H1 (cell line): ENCODE measurements at regions not wholly inside any gene's neighbourhood (a gene's known extent, or its start where the extent isn't known, plus 50 kb on each side); places are given as distances from the start of the nearest gene placed in this dataset.

Experiments
- CTCF ChIA-PET: fragments of 300-600 bp; sonication (Branson Sonifier 250); formaldehyde crosslinking; loops from one replicate; lab custom pipeline; 2021; ENCODE audit not compliant: partially characterized antibody; lab: Charles Lee
- POLR2A ChIA-PET: fragments of 300-600 bp; sonication (Branson Sonifier 250); formaldehyde crosslinking; loops from one replicate; lab custom pipeline; 2021; ENCODE audit warnings: inconsistent platforms; ENCODE audit not compliant: partially characterized antibody; lab: Charles Lee
- DNase-seq, 2 experiments: peaks; one replicate each; pipeline versions ENCODE4 v3.0.0 to v3.0.0-alpha.2; 2010 to 2022; ENCODE audit warnings: low spot score in 2 of 2, low read depth in 1 of 2, mixed read lengths in 1 of 2
- FAIRE-seq: peaks from 2 replicates; lab custom pipeline; 2011; peaks lifted over from hg19 to GRCh38; lab: Jason Lieb, UNC
- H2AFZ ChIP-seq: 2 replicates; pipeline ENCODE4 v1.8.1; 2012; ENCODE audit warnings: low read length, inconsistent platforms
- H2AK5ac ChIP-seq: 2 replicates; pipeline ENCODE4 v1.6.1; 2013; ENCODE audit warnings: low read depth, low read length
- H2BK120ac ChIP-seq: replicated peaks from 2 replicates; pipeline ENCODE3; 2013; ENCODE audit warnings: low read depth, low read length, inconsistent platforms
- H2BK12ac ChIP-seq: 2 replicates; pipeline ENCODE4 v1.6.1; 2013; ENCODE audit warnings: low read depth, low read length
- H2BK15ac ChIP-seq: 2 replicates; pipeline ENCODE4 v1.6.1; 2013; ENCODE audit warnings: low read length
- H2BK20ac ChIP-seq: 2 replicates; pipeline ENCODE4 v1.6.1; 2013; ENCODE audit warnings: low read length
- H2BK5ac ChIP-seq: 2 replicates; pipeline ENCODE4 v1.6.1; 2013; ENCODE audit warnings: low read depth, low read length
- H3K14ac ChIP-seq: 2 replicates; pipeline ENCODE4 v1.6.1; 2013; ENCODE audit warnings: inconsistent platforms; ENCODE audit not compliant: insufficient read length
- H3K18ac ChIP-seq: 2 replicates; pipeline ENCODE4 v1.6.1; 2013; ENCODE audit warnings: low read length; ENCODE audit errors: extremely low read depth
- H3K23ac ChIP-seq: 2 replicates; pipeline ENCODE4 v1.6.1; 2013; ENCODE audit warnings: inconsistent platforms; ENCODE audit not compliant: insufficient read length
- H3K23me2 ChIP-seq: 2 replicates; pipeline ENCODE4 v1.6.1; 2013; ENCODE audit warnings: low read depth, low read length
- H3K27ac ChIP-seq: 2 replicates; pipeline ENCODE4 v1.6.1; 2011; ENCODE audit warnings: low read depth, low read length, inconsistent platforms
- H3K27me3 ChIP-seq, 4 experiments: replicated peaks in 1 of 4; 1 replicate in 1 of 4; 2 replicates in 3 of 4; pipeline versions ENCODE4 v1.6.1 to v1.8.1; 2011 to 2013; ENCODE audit warnings: low read length in 3 of 4, mild to moderate bottlenecking in 3 of 4, inconsistent platforms in 2 of 4, mixed read lengths in 2 of 4, moderate library complexity in 1 of 4; ENCODE audit not compliant: control insufficient read depth in 3 of 4, insufficient read depth in 3 of 4; ENCODE audit errors: extremely low read depth in 1 of 4
- H3K36me3 ChIP-seq, 4 experiments: 2 replicates each; pipeline versions ENCODE4 v1.6.1 to v1.8.1; 2011 to 2013; ENCODE audit warnings: mild to moderate bottlenecking in 4 of 4, low read length in 3 of 4, moderate library complexity in 2 of 4, control low read depth in 1 of 4, inconsistent platforms in 1 of 4; ENCODE audit not compliant: insufficient read depth in 4 of 4, control insufficient read depth in 2 of 4
- H3K4ac ChIP-seq: replicated peaks from 2 replicates; pipeline ENCODE3; 2013; ENCODE audit warnings: low read length, low read depth, mixed read lengths, inconsistent platforms; ENCODE audit not compliant: insufficient read length
- H3K4me1 ChIP-seq, 4 experiments: replicated peaks in 1 of 4; 1 replicate in 1 of 4; 2 replicates in 3 of 4; pipeline versions ENCODE4 v1.6.1 to v1.8.1; 2011 to 2013; ENCODE audit warnings: low read length in 3 of 4, inconsistent platforms in 2 of 4, mixed read lengths in 1 of 4; ENCODE audit not compliant: insufficient read depth in 4 of 4, control insufficient read depth in 3 of 4
- H3K4me2 ChIP-seq, 2 experiments: 2 replicates each; pipeline versions ENCODE4 v1.6.1 to v1.8.1; 2011 to 2013; ENCODE audit warnings: low read depth in 2 of 2, low read length in 2 of 2, control low read depth in 1 of 2, inconsistent platforms in 1 of 2, mild to moderate bottlenecking in 1 of 2; ENCODE audit not compliant: insufficient read depth in 1 of 2
- H3K4me3 ChIP-seq, 4 experiments: fragments of 200-600, 300-600 bp in 1 of 4; sonication (generic), shearing (Covaris generic), sonication (Bioruptor Twin) in 1 of 4; 2 replicates each; pipeline versions ENCODE4 v1.5.1 to v1.8.1; 2011 to 2016; ENCODE audit warnings: low read length in 4 of 4, low read depth in 3 of 4, control low read depth in 2 of 4, inconsistent platforms in 2 of 4, mild to moderate bottlenecking in 2 of 4, mixed read lengths in 1 of 4, moderate library complexity in 1 of 4; ENCODE audit not compliant: insufficient read depth in 2 of 4; ENCODE audit errors: extremely low read depth in 1 of 4
- H3K56ac ChIP-seq: replicated peaks from 2 replicates; pipeline ENCODE3; 2013; ENCODE audit warnings: low read depth, mild to moderate bottlenecking, mixed read lengths, low read length, inconsistent platforms; ENCODE audit not compliant: insufficient read length
- H3K79me1 ChIP-seq: 2 replicates; pipeline ENCODE4 v1.6.1; 2013; ENCODE audit warnings: low read depth, low read length, control low read depth
- H3K79me2 ChIP-seq, 2 experiments: 2 replicates each; pipeline versions ENCODE4 v1.6.1 to v1.8.1; 2012 to 2013; ENCODE audit warnings: low read length in 2 of 2, mild to moderate bottlenecking in 2 of 2, inconsistent platforms in 1 of 2; ENCODE audit not compliant: insufficient read depth in 2 of 2, control insufficient read depth in 1 of 2
- H3K9ac ChIP-seq, 4 experiments: replicated peaks in 1 of 4; 1 replicate in 1 of 4; 2 replicates in 3 of 4; pipeline versions ENCODE4 v1.6.1 to v1.8.1; 2011 to 2013; ENCODE audit warnings: low read depth in 3 of 4, low read length in 3 of 4, control low read depth in 2 of 4, mild to moderate bottlenecking in 2 of 4, moderate library complexity in 2 of 4, inconsistent platforms in 1 of 4; ENCODE audit errors: extremely low read depth in 1 of 4
- H3K9me3 ChIP-seq, 2 experiments: 2 replicates each; pipeline versions ENCODE4 v1.6.1 to v1.8.1; 2012 to 2013; ENCODE audit warnings: mild to moderate bottlenecking in 2 of 2, moderate library complexity in 2 of 2, control low read depth in 1 of 2, inconsistent platforms in 1 of 2, low read depth in 1 of 2, low read length in 1 of 2, mixed read lengths in 1 of 2; ENCODE audit not compliant: insufficient read depth in 2 of 2
- H4K20me1 ChIP-seq, 2 experiments: replicated peaks in 1 of 2; 2 replicates each; pipeline versions ENCODE3 to v1.8.1; 2011 to 2013; ENCODE audit warnings: inconsistent platforms in 2 of 2, low read length in 2 of 2, mild to moderate bottlenecking in 1 of 2; ENCODE audit not compliant: insufficient read depth in 2 of 2, control insufficient read depth in 1 of 2
- H4K5ac ChIP-seq: 2 replicates; pipeline ENCODE4 v1.6.1; 2013; ENCODE audit warnings: low read length, low read depth, mixed read lengths, inconsistent platforms; ENCODE audit not compliant: insufficient read length
- H4K8ac ChIP-seq: 2 replicates; pipeline ENCODE4 v1.8.0; 2013; ENCODE audit warnings: mild to moderate bottlenecking, moderate library complexity, low read length, inconsistent platforms; ENCODE audit not compliant: insufficient read depth; ENCODE audit errors: extremely low read depth
- H4K91ac ChIP-seq: replicated peaks from 2 replicates; pipeline ENCODE3; 2013; ENCODE audit warnings: low read length, mixed read lengths, inconsistent platforms; ENCODE audit not compliant: insufficient read length
- CTBP2 ChIP-seq: IDR thresholded peaks from 2 replicates; pipeline ENCODE4 v1.7.0; 2011; ENCODE audit warnings: borderline replicate concordance, mild to moderate bottlenecking, moderate library complexity, mixed read lengths, low read length; ENCODE audit not compliant: insufficient read depth, insufficient read length
- JUN ChIP-seq: IDR thresholded peaks from 2 replicates; pipeline ENCODE4 v1.6.1; 2011; ENCODE audit warnings: low read depth, mild to moderate bottlenecking, improper control_type of control experiment, low read length
- JUND ChIP-seq: IDR thresholded peaks from 2 replicates; pipeline ENCODE4 v1.6.1; 2011; ENCODE audit warnings: mild to moderate bottlenecking, improper control_type of control experiment, low read length
- RFX5 ChIP-seq: IDR thresholded peaks from 2 replicates; pipeline ENCODE4 v1.6.1; 2011; ENCODE audit warnings: low read depth, low read length, improper control_type of control experiment, borderline replicate concordance
- SIN3A ChIP-seq, 2 experiments: IDR thresholded peaks in 1 of 2; conservative IDR thresholded peaks in 1 of 2; 2 replicates each; pipeline ENCODE4 v1.6.1; 2011 to 2012; ENCODE audit warnings: low read length in 2 of 2, improper control_type of control experiment in 1 of 2, low read depth in 1 of 2, mild to moderate bottlenecking in 1 of 2
- SIRT6 ChIP-seq: IDR thresholded peaks from one replicate; pipeline ENCODE4 v1.7.1; 2012; ENCODE audit warnings: low read length, inconsistent platforms
- WGBS, 2 experiments: shearing (Covaris generic) in 1 of 2; methylation state at CpG; one replicate each; pipeline versions ENCODE4 v1.1.6 to v1.1.7; 2013 to 2015; ENCODE audit warnings: low lambda C conversion rate in 2 of 2, mixed read lengths in 2 of 2, inconsistent platforms in 1 of 2, low coverage in 1 of 2, missing lambda C conversion rate in 1 of 2; ENCODE audit not compliant: insufficient replicate concordance in 2 of 2, insufficient coverage in 1 of 2, insufficient read length in 1 of 2; ENCODE audit errors: extremely low coverage in 1 of 2, missing lambda C conversion rate in 1 of 2; 5-methylcytosine and 5-hydroxymethylcytosine counted together
- TF ChIP-seq, protein P1 (sequence below), 3 experiments: IDR thresholded peaks; 1 replicate in 2 of 3; 2 replicates in 1 of 3; pipeline versions ENCODE4 v1.5.1 to v1.6.1; 2011; ENCODE audit warnings: low read length in 3 of 3, mild to moderate bottlenecking in 3 of 3, inconsistent platforms in 2 of 3, low read depth in 1 of 3, moderate library complexity in 1 of 3; ENCODE audit not compliant: insufficient read depth in 1 of 3; ENCODE audit errors: control extremely low read depth in 1 of 3
- TF ChIP-seq, protein P2 (sequence below): IDR thresholded peaks from 2 replicates; pipeline ENCODE4 v1.6.1; 2011; ENCODE audit warnings: low read length, improper control_type of control experiment

DNA sequence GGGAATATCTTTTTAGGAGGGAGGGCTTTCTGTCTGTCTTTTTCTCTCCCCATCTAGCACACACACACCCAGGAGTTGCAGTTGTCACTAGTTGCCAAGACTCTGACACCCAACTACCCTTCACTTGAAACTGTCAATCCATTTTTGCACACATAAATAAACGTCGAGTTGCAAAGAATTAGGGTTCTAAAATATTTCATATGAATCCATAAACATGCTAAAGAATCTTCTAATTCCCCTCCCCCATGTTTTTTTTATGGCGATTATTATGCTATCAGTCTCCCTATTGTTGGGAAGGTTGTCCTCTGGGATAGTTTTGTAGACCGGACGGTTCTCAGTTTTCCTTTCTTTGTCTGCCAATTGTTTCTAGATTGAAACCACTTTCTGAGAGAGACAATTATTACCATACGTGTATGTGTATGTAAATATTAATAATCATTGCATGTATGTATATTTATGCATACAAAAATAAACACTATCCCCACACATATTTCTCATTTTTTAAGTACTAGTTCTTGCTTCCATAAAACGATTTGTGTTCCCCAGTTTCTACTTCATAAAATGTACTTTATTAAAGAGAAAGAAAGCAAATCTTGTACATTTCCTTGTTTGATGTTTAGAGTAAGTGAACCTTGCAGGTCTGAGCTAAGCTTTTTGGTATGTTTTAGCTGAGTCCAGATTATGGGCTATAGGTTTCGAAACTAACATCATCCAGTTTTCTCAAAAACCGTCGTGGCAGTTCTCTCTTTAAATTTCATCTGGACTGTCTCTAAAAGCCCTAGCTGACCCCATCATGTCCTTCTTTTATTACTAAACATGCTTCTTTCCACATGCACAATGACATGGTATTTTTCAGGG, 165.0 kb upstream of the MPDZ start:
- no peaks in the 10 kb centered on the region for H3K79me1 ChIP-seq
- H2BK120ac ChIP-seq: no peak overlapping the region
- no peak overlapping the region for H3K4me3 ChIP-seq
- POLR2A ChIA-PET: no interaction called here
- H2BK12ac ChIP-seq: no peak overlapping the region
- no peaks in the 10 kb centered on the region for H3K27me3 ChIP-seq
- no peak overlapping the region for H3K4me2 ChIP-seq
- H4K20me1 ChIP-seq: no peaks in the 10 kb centered on the region
- no peak overlapping the region; the same call in 1 of the 2 replicates for H2AFZ ChIP-seq
- H3K27ac ChIP-seq: no peak overlapping the region
- no peaks in the 10 kb centered on the region for H3K9me3 ChIP-seq
- no peak overlapping the region for H3K14ac ChIP-seq
- H2AK5ac ChIP-seq: no peak overlapping the region; the same call in 1 of the 2 replicates
- H4K5ac ChIP-seq: no peak overlapping the region
- H2BK15ac ChIP-seq: no peak overlapping the region
- WGBS, 2 experiments: 76% methylated on average over 10 of the region's 10 CpGs; no CpG with 5 or more reads in 1 of the 2 experiments
- no peak overlapping the region for H4K91ac ChIP-seq
- H4K8ac ChIP-seq: no peak overlapping the region
- H3K4me1 ChIP-seq: peaks cover 0 to 6% (median 5%) of the 10 kb centered on the region in 4 experiments; a peak in 3 of 7 replicates
- no peak overlapping the region for H3K56ac ChIP-seq
- no peak overlapping the region for H2BK20ac ChIP-seq
- H2BK5ac ChIP-seq: no peak overlapping the region
- H3K23ac ChIP-seq: no peak overlapping the region
- no peaks in the 10 kb centered on the region for H3K23me2 ChIP-seq
- no peaks in the 10 kb centered on the region for H3K36me3 ChIP-seq
- H3K4ac ChIP-seq: no peak overlapping the region
- H3K18ac ChIP-seq: no peak overlapping the region
- H3K9ac ChIP-seq: no peak overlapping the region
- no peaks in the 10 kb centered on the region for H3K79me2 ChIP-seq
- FAIRE-seq (no peak), DNase-seq (no peak)
- CTCF ChIA-PET: interaction anchor here (0.6 to 0.8 kb wide), 2 partner anchors 16 to 160 kb away, joined by 3 to 5 read pairs; no protein-coding TSS in a partner anchor
- TF ChIP-seq SIN3A (conservative IDR thresholded peaks at IDR 0.05 in 1 of 2, IDR thresholded peaks at IDR 0.05 in 1 of 2; ENCODE audit: low read depth in 1 of 2, low read length in 2 of 2) (no peak), SIRT6 (no peak), JUND (no peak), JUN (no peak), RFX5 (no peak), CTBP2 (no peak)
- TF ChIP-seq, protein P1, sequence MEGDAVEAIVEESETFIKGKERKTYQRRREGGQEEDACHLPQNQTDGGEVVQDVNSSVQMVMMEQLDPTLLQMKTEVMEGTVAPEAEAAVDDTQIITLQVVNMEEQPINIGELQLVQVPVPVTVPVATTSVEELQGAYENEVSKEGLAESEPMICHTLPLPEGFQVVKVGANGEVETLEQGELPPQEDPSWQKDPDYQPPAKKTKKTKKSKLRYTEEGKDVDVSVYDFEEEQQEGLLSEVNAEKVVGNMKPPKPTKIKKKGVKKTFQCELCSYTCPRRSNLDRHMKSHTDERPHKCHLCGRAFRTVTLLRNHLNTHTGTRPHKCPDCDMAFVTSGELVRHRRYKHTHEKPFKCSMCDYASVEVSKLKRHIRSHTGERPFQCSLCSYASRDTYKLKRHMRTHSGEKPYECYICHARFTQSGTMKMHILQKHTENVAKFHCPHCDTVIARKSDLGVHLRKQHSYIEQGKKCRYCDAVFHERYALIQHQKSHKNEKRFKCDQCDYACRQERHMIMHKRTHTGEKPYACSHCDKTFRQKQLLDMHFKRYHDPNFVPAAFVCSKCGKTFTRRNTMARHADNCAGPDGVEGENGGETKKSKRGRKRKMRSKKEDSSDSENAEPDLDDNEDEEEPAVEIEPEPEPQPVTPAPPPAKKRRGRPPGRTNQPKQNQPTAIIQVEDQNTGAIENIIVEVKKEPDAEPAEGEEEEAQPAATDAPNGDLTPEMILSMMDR (IDR thresholded peaks at IDR 0.05; ENCODE audit: control extremely low read depth in 1 of 3, insufficient read depth in 1 of 3, low read depth in 1 of 3, low read length in 3 of 3): no peak
- TF ChIP-seq, protein P2, sequence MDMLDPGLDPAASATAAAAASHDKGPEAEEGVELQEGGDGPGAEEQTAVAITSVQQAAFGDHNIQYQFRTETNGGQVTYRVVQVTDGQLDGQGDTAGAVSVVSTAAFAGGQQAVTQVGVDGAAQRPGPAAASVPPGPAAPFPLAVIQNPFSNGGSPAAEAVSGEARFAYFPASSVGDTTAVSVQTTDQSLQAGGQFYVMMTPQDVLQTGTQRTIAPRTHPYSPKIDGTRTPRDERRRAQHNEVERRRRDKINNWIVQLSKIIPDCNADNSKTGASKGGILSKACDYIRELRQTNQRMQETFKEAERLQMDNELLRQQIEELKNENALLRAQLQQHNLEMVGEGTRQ: no peak
